ENCODE measurements at regions not wholly inside any gene's neighbourhood (a gene's known extent, or its start where the extent isn't known, plus 50 kb on each side); places are given as distances from the start of the nearest gene placed in this dataset.

DNA sequence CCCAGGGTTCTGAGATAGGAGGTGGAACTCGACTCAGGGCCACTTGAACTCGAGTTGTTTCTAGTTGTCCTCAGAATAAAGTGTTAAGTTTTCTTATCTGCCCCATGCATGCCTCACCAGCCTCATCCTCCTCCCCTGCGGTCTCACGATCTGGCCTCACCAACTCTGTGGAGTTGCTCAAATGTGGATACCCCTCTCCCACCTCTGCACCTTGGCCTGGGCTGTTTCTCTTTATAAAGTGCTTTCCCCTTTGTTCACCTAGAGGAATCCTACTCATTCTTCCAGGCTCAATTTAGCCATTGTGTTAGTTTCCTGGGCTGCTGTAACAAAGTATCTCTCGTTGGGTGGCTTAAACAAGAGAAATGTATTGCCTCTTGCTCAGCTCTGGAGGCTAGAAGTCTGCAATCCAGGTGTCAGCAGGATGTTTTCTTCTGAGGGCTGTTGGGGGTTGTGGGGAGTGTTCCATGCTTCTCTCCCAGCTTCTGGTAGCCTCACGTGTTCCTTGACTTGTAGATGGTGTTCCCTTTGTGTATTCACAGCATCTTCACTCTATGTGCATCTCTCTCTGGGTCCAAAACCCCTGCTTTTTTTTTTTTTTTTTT is 100.7 kb downstream of the MEX3B start (continued):
- TF ChIP-seq, protein P1, sequence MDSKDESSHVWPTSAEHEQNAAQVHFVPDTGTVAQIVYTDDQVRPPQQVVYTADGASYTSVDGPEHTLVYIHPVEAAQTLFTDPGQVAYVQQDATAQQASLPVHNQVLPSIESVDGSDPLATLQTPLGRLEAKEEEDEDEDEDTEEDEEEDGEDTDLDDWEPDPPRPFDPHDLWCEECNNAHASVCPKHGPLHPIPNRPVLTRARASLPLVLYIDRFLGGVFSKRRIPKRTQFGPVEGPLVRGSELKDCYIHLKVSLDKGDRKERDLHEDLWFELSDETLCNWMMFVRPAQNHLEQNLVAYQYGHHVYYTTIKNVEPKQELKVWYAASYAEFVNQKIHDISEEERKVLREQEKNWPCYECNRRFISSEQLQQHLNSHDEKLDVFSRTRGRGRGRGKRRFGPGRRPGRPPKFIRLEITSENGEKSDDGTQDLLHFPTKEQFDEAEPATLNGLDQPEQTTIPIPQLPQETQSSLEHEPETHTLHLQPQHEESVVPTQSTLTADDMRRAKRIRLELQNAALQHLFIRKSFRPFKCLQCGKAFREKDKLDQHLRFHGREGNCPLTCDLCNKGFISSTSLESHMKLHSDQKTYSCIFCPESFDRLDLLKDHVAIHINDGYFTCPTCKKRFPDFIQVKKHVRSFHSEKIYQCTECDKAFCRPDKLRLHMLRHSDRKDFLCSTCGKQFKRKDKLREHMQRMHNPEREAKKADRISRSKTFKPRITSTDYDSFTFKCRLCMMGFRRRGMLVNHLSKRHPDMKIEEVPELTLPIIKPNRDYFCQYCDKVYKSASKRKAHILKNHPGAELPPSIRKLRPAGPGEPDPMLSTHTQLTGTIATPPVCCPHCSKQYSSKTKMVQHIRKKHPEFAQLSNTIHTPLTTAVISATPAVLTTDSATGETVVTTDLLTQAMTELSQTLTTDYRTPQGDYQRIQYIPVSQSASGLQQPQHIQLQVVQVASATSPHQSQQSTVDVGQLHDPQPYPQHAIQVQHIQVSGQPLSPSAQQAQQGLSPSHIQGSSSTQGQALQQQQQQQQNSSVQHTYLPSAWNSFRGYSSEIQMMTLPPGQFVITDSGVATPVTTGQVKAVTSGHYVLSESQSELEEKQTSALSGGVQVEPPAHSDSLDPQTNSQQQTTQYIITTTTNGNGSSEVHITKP (IDR thresholded peaks at IDR 0.05; ENCODE audit: partially characterized antibody) = peak; percentile 89
- TF ChIP-seq DLX4 (CRISPR knock-in tag; IDR thresholded peaks at IDR 0.05) (no peak), MYNN (IDR thresholded peaks at IDR 0.05) (peak; percentile 86), MYNN (CRISPR knock-in tag; IDR thresholded peaks at IDR 0.05) (no peak), PHF8 (IDR thresholded peaks at IDR 0.05; ENCODE audit: borderline replicate concordance, low read length) (no peak), FOXP1 (CRISPR knock-in tag; IDR thresholded peaks at IDR 0.05) (no peak), ZNF197 (CRISPR knock-in tag; IDR thresholded peaks at IDR 0.05; ENCODE audit: low read depth) (no peak), GMEB1 (CRISPR knock-in tag; IDR thresholded peaks at IDR 0.05) (no peak), ZKSCAN8 (CRISPR knock-in tag; IDR thresholded peaks at IDR 0.05) (no peak), MTA3 (IDR thresholded peaks at IDR 0.05; ENCODE audit: borderline replicate concordance) (peak; percentile 66; the same call in 1 of the 2 replicates), MEF2D (tag; conservative IDR thresholded peaks at IDR 0.05; ENCODE audit: low read depth) (no peak), CEBPB (tag; IDR thresholded peaks at IDR 0.05) (peak; percentile 34; the same call in 1 of the 2 replicates), ZNF707 (CRISPR knock-in tag; conservative IDR thresholded peaks at IDR 0.05) (no peak), COPS2 (conservative IDR thresholded peaks at IDR 0.05) (no peak), MED1 (CRISPR knock-in tag; IDR thresholded peaks at IDR 0.05; ENCODE audit: borderline replicate concordance) (no peak), CHD4 (IDR thresholded peaks at IDR 0.05; ENCODE audit: insufficient read depth, insufficient replicate concordance, low read depth, low read length, poor library complexity, severe bottlenecking) (no peak)
- TF ChIP-seq, protein P2, sequence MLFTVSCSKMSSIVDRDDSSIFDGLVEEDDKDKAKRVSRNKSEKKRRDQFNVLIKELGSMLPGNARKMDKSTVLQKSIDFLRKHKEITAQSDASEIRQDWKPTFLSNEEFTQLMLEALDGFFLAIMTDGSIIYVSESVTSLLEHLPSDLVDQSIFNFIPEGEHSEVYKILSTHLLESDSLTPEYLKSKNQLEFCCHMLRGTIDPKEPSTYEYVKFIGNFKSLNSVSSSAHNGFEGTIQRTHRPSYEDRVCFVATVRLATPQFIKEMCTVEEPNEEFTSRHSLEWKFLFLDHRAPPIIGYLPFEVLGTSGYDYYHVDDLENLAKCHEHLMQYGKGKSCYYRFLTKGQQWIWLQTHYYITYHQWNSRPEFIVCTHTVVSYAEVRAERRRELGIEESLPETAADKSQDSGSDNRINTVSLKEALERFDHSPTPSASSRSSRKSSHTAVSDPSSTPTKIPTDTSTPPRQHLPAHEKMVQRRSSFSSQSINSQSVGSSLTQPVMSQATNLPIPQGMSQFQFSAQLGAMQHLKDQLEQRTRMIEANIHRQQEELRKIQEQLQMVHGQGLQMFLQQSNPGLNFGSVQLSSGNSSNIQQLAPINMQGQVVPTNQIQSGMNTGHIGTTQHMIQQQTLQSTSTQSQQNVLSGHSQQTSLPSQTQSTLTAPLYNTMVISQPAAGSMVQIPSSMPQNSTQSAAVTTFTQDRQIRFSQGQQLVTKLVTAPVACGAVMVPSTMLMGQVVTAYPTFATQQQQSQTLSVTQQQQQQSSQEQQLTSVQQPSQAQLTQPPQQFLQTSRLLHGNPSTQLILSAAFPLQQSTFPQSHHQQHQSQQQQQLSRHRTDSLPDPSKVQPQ (CRISPR knock-in tag; IDR thresholded peaks at IDR 0.05; ENCODE audit: borderline replicate concordance) = no peak
- TF ChIP-seq, protein P3, sequence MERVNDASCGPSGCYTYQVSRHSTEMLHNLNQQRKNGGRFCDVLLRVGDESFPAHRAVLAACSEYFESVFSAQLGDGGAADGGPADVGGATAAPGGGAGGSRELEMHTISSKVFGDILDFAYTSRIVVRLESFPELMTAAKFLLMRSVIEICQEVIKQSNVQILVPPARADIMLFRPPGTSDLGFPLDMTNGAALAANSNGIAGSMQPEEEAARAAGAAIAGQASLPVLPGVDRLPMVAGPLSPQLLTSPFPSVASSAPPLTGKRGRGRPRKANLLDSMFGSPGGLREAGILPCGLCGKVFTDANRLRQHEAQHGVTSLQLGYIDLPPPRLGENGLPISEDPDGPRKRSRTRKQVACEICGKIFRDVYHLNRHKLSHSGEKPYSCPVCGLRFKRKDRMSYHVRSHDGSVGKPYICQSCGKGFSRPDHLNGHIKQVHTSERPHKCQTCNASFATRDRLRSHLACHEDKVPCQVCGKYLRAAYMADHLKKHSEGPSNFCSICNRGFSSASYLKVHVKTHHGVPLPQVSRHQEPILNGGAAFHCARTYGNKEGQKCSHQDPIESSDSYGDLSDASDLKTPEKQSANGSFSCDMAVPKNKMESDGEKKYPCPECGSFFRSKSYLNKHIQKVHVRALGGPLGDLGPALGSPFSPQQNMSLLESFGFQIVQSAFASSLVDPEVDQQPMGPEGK (CRISPR knock-in tag; IDR thresholded peaks at IDR 0.05; ENCODE audit: borderline replicate concordance) = no peak
